Smooth muscle cell (in vitro differentiated cells): ENCODE measurements at regions not wholly inside any gene's neighbourhood (a gene's known extent, or its start where the extent isn't known, plus 50 kb on each side); places are given as distances from the start of the nearest gene placed in this dataset.

Experiments used
- DNase-seq: peaks from one replicate; lab custom pipeline; 2025; ENCODE audit not compliant: unreplicated experiment; lab: John Stamatoyannopoulos, UW
- H2AFZ ChIP-seq: fragments of 200-600 bp; sonication (generic); 2 replicates; pipeline ENCODE4 v1.6.0; 2016; ENCODE audit warnings: antibody characterized with exemption, low read depth, mild to moderate bottlenecking
- H3F3A ChIP-seq: fragments of 200-600 bp; sonication (generic); 2 replicates; pipeline ENCODE4 v1.6.0; 2017; ENCODE audit warnings: antibody characterized with exemption, low read depth
- H3K27ac ChIP-seq: fragments of 200-600 bp; sonication (generic); 2 replicates; pipeline ENCODE4 v1.5.1; 2016; ENCODE audit warnings: low read depth, mild to moderate bottlenecking
- H3K27me3 ChIP-seq: fragments of 200-600 bp; sonication (generic); 2 replicates; pipeline ENCODE4 v1.6.1; 2016; ENCODE audit warnings: low read depth, mild to moderate bottlenecking
- H3K36me3 ChIP-seq: fragments of 200-600 bp; sonication (generic); 2 replicates; pipeline ENCODE4 v1.5.1; 2016; ENCODE audit warnings: low read depth
- H3K4me1 ChIP-seq: fragments of 200-600 bp; sonication (generic); 2 replicates; pipeline ENCODE4 v1.5.1; 2016; ENCODE audit warnings: low read depth
- H3K4me2 ChIP-seq: fragments of 200-600 bp; sonication (generic); 2 replicates; pipeline ENCODE4 v1.6.0; 2016; ENCODE audit warnings: mild to moderate bottlenecking
- H3K4me3 ChIP-seq: fragments of 200-600 bp; sonication (generic); 2 replicates; pipeline ENCODE4 v1.5.1; 2016; ENCODE audit warnings: mild to moderate bottlenecking
- H3K79me2 ChIP-seq: fragments of 200-600 bp; sonication (generic); 2 replicates; pipeline ENCODE4 v1.6.0; 2016; ENCODE audit warnings: low read depth, mild to moderate bottlenecking
- H3K9ac ChIP-seq: fragments of 200-600 bp; sonication (generic); 2 replicates; pipeline ENCODE4 v1.6.0; 2016; ENCODE audit warnings: low read depth
- H3K9me3 ChIP-seq: fragments of 200-600 bp; sonication (generic); replicated peaks from 2 replicates; pipeline ENCODE4 v1.5.1; 2016; ENCODE audit warnings: low read depth
- H4K20me1 ChIP-seq: fragments of 200-600 bp; sonication (generic); 2 replicates; pipeline ENCODE4 v1.6.0; 2016; ENCODE audit warnings: low read depth
- WGBS: methylation state at CpG from one replicate; pipeline ENCODE4 v1.1.7; 2016; ENCODE audit warnings: low lambda C conversion rate; 5-methylcytosine and 5-hydroxymethylcytosine counted together
- TF ChIP-seq, protein P1 (sequence below): fragments of 200-600 bp; sonication (generic); IDR thresholded peaks from 2 replicates; pipeline ENCODE4 v1.5.1; 2017; ENCODE audit warnings: borderline replicate concordance, mild to moderate bottlenecking, antibody characterized with exemption; ENCODE audit not compliant: insufficient read depth, poor library complexity, severe bottlenecking

DNA sequence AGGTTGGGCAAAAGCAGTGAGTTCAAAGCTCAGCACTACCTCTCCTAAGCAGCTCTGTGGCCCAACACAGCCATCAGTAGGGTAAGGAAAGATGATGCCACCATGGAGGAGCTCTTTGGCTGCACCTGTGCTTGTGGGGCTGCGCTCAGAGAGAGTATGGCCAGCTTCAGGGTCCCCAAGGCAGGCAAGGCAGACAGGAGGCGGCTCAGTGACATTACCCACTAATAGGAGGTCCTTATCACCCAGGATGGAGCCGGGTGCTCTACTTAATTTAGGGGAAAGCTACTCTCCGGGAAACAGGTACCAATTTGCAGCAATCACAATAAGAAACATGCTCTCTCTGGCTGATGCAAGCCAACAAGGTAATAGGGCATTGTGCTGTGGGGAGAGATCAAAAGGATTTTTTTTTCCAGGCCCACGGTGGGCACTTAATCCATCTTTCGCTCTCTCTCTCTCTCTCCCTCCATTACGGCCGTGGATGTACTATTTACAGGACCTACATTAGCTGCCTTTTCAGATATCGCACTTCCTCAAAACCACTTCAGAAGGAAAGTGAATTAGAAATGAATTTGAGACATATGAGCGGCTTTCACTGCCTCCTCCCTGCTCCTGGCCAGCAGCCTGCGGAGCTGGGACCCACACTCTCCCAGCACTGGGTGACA lies 446.3 kb downstream of the SOX6 start:
- H3K36me3 ChIP-seq = no peaks in the 10 kb centered on the region
- no peaks in the 10 kb centered on the region for H3K9me3 ChIP-seq
- DNase-seq = no peak
- no peaks in the 10 kb centered on the region for H3K4me1 ChIP-seq
- TF ChIP-seq, protein P1, sequence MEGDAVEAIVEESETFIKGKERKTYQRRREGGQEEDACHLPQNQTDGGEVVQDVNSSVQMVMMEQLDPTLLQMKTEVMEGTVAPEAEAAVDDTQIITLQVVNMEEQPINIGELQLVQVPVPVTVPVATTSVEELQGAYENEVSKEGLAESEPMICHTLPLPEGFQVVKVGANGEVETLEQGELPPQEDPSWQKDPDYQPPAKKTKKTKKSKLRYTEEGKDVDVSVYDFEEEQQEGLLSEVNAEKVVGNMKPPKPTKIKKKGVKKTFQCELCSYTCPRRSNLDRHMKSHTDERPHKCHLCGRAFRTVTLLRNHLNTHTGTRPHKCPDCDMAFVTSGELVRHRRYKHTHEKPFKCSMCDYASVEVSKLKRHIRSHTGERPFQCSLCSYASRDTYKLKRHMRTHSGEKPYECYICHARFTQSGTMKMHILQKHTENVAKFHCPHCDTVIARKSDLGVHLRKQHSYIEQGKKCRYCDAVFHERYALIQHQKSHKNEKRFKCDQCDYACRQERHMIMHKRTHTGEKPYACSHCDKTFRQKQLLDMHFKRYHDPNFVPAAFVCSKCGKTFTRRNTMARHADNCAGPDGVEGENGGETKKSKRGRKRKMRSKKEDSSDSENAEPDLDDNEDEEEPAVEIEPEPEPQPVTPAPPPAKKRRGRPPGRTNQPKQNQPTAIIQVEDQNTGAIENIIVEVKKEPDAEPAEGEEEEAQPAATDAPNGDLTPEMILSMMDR = no peak
- no peak overlapping the region for H2AFZ ChIP-seq
- no peak overlapping the region for H3K27ac ChIP-seq
- WGBS = 69% methylated on average over 11 of the region's 11 CpGs
- H3K4me2 ChIP-seq = no peak overlapping the region
- no peaks in the 10 kb centered on the region for H3F3A ChIP-seq
- H3K9ac ChIP-seq = no peak overlapping the region
- H4K20me1 ChIP-seq = no peaks in the 10 kb centered on the region
- H3K27me3 ChIP-seq = no peaks in the 10 kb centered on the region
- H3K79me2 ChIP-seq = no peaks in the 10 kb centered on the region
- no peak overlapping the region for H3K4me3 ChIP-seq

DNA sequence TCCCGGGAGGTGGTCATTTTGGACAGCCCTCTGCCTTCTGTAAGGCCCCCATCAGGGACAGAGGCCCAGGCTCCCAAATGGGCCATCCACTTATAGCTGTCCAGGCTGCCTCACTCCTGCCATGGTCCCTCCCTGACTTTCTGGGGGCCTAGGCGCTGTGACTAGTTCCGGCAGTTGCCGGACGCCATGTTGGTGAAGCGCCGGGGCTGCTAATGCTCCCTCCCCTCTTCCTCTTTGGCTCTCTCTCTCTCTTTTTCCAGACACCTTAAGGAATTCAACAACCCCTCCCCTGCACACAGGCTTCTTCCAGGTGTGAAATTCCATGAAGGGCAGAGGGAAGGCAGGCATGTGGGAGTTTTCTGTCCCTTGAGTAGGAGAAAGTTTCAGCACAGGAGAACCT lies 445.6 kb downstream of the SOX6 start:
- H3K9me3 ChIP-seq = no peaks in the 10 kb centered on the region
- TF ChIP-seq, protein P1 = no peak
- H3K4me3 ChIP-seq = no peak overlapping the region
- 90% methylated on average over 7 of the region's 7 CpGs for WGBS
- H3F3A ChIP-seq = no peaks in the 10 kb centered on the region
- H3K27me3 ChIP-seq = no peaks in the 10 kb centered on the region
- H3K79me2 ChIP-seq = no peaks in the 10 kb centered on the region
- no peaks in the 10 kb centered on the region for H3K36me3 ChIP-seq
- H3K27ac ChIP-seq = no peak overlapping the region
- no peak for DNase-seq
- H3K9ac ChIP-seq = no peak overlapping the region
- no peak overlapping the region for H2AFZ ChIP-seq
- H3K4me2 ChIP-seq = no peak overlapping the region
- no peaks in the 10 kb centered on the region for H3K4me1 ChIP-seq
- no peaks in the 10 kb centered on the region for H4K20me1 ChIP-seq

DNA sequence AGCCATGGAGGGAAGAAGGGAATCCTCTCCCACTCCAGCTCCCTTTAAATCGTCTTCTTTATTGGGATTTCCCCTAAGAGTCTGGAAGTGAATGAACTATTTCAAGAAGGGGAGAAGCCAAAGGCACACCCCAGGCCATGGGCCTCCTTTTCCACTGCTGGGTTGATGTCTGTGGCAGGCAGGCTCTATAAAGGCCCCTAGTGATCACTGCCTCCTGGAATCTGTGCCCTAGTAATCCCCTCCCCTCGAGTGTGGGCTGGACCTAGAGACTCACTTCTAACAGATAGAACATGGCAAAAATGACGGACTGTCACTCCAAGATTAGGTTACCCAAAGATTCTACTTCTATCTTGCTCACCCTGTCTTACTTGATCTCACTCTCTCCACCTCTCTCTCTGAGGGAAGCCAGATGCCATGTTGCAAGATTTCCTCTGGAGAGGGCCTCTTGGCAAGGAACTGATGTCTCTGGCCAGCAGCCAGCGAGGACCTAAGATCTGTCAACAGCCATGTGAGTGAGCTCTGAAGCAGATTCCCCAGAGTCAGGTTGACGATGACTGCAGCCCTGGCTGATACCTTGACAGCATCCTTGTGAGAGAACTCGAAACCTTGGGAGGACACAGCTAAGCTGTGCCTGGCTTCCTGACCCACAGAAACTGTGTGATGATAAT lies 444.8 kb downstream of the SOX6 start:
- H3K4me1 ChIP-seq = no peaks in the 10 kb centered on the region
- H3K4me3 ChIP-seq = no peak overlapping the region
- no peaks in the 10 kb centered on the region for H3K36me3 ChIP-seq
- peak overlapping the region; percentile 12 for H2AFZ ChIP-seq
- no peaks in the 10 kb centered on the region for H3K27me3 ChIP-seq
- no peak for DNase-seq
- H3K27ac ChIP-seq = no peak overlapping the region
- no peaks in the 10 kb centered on the region for H3F3A ChIP-seq
- TF ChIP-seq, protein P1 = no peak
- no peaks in the 10 kb centered on the region for H3K79me2 ChIP-seq
- H4K20me1 ChIP-seq = no peaks in the 10 kb centered on the region
- 42% methylated on average over 6 of the region's 6 CpGs for WGBS
- no peak overlapping the region for H3K4me2 ChIP-seq
- no peak overlapping the region for H3K9ac ChIP-seq
- H3K9me3 ChIP-seq = no peaks in the 10 kb centered on the region

- DNase-seq = no peak
- no peaks in the 10 kb centered on the region for H3K27me3 ChIP-seq
- no peak overlapping the region for H3K4me3 ChIP-seq
- H3F3A ChIP-seq = no peaks in the 10 kb centered on the region
- H3K79me2 ChIP-seq = no peaks in the 10 kb centered on the region
- WGBS = 100% methylated on average over 2 of the region's 2 CpGs
- H3K4me1 ChIP-seq = no peaks in the 10 kb centered on the region
- no peaks in the 10 kb centered on the region for H3K36me3 ChIP-seq
- no peaks in the 10 kb centered on the region for H3K9me3 ChIP-seq
- H4K20me1 ChIP-seq = no peaks in the 10 kb centered on the region
- TF ChIP-seq, protein P1 = no peak
- no peak overlapping the region for H3K4me2 ChIP-seq
- H2AFZ ChIP-seq = no peak overlapping the region
- no peak overlapping the region for H3K9ac ChIP-seq
- H3K27ac ChIP-seq = no peak overlapping the region
Observed at GRCh38 chr11:15912291-15912690, 444.1 kb downstream of the SOX6 start.
